ENCODE measurements at regions not wholly inside any gene's neighbourhood (a gene's known extent, or its start where the extent isn't known, plus 50 kb on each side); places are given as distances from the start of the nearest gene placed in this dataset. TPM values are rescaled to one million over a fixed set of nuclear protein-coding genes. Genes with fewer than 3 reads are reported as not detected.
A peak's percentile ranks its signal among the peaks of the same experiment; 100 is the strongest.

DNA sequence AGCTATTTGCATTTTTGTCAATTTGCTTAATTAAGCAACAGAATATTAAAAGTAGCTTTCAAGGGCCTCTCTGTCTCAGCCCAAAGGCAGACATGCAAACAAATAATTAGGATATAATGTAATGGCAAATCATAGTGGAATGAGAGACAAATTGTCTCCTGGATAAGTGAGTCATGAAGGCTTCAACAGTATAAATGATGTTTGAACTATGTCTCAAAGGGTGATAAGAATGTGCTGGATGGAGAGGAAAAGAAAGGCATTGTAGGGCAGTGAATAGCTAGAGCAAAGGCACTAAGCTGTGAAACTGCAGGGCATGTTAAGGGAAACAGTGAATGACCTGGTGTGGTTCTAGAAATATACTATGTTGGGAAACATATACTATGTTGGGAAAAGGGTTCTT lies 53.5 kb upstream of the PPP1R12A start:
- DNase-seq, result peak; percentile 52
- H2AFZ ChIP-seq (ENCODE audit: low read depth, low read length), result no peak overlapping the region
- H4K91ac ChIP-seq (ENCODE audit: low read length), result no peak overlapping the region
- H3K27me3 ChIP-seq (ENCODE audit: control insufficient read depth in 1 of 2, insufficient read depth in 1 of 2, low read length in 2 of 2), result no peaks in the 10 kb centered on the region
- H3K18ac ChIP-seq (ENCODE audit: low read depth in 1 of 2, low read length in 2 of 2), result no peak overlapping the region
- no peak overlapping the region for H3K27ac ChIP-seq (ENCODE audit: low read length, poor library complexity, severe bottlenecking)
- no peak overlapping the region for H3K14ac ChIP-seq (ENCODE audit: low read length in 2 of 2)
- no peak overlapping the region for H3K9ac ChIP-seq (ENCODE audit: low read length)
- no peak overlapping the region for H3K4me3 ChIP-seq (ENCODE audit: insufficient read depth in 1 of 2, low read depth in 1 of 2, low read length in 2 of 2)
- H2BK5ac ChIP-seq (ENCODE audit: low read depth, low read length, poor library complexity, severe bottlenecking), result no peak overlapping the region
- H3K4me1 ChIP-seq (ENCODE audit: control insufficient read depth, insufficient read depth, low read depth, low read length), result no peaks in the 10 kb centered on the region
- H3K36me3 ChIP-seq (ENCODE audit: control insufficient read depth in 1 of 2, insufficient read depth in 2 of 2, low read depth in 1 of 2, low read length in 2 of 2), result no peaks in the 10 kb centered on the region
- no peak overlapping the region for H2BK12ac ChIP-seq (ENCODE audit: low read length in 2 of 2)
- no peaks in the 10 kb centered on the region for H3K9me3 ChIP-seq (ENCODE audit: control insufficient read depth, low read length)
- H2BK120ac ChIP-seq (ENCODE audit: low read depth, low read length), result no peak overlapping the region
- H2AK5ac ChIP-seq (ENCODE audit: low read length, severe bottlenecking), result no peak overlapping the region
- no peak overlapping the region for H3K23ac ChIP-seq (ENCODE audit: low read length in 2 of 2)
- no peak overlapping the region for H4K8ac ChIP-seq (ENCODE audit: low read length)
- no peak overlapping the region for H3K4ac ChIP-seq (ENCODE audit: low read depth in 1 of 2, low read length in 2 of 2)
- no peak overlapping the region for H3K4me2 ChIP-seq (ENCODE audit: low read length, poor library complexity, severe bottlenecking)
- no peaks in the 10 kb centered on the region for H3K79me1 ChIP-seq (replicated peaks; ENCODE audit: low read length, poor library complexity, severe bottlenecking)
- H2BK15ac ChIP-seq (ENCODE audit: low read depth, poor library complexity, severe bottlenecking), result no peak overlapping the region

GRCh38 chr12:79987731-79988130 lies 52.8 kb upstream of the PPP1R12A start:
- no peaks in the 10 kb centered on the region for H3K79me1 ChIP-seq (replicated peaks; ENCODE audit: low read length, poor library complexity, severe bottlenecking)
- H3K4me1 ChIP-seq (ENCODE audit: control insufficient read depth, insufficient read depth, low read depth, low read length), result no peaks in the 10 kb centered on the region
- H4K91ac ChIP-seq (ENCODE audit: low read length), result no peak overlapping the region
- WGBS, result 100% methylated on average over 1 of the region's 2 CpGs
- no peak overlapping the region for H2BK12ac ChIP-seq (ENCODE audit: low read length in 2 of 2)
- no peak overlapping the region for H3K4ac ChIP-seq (ENCODE audit: low read depth in 1 of 2, low read length in 2 of 2)
- no peak overlapping the region for H2AK5ac ChIP-seq (ENCODE audit: low read length, severe bottlenecking)
- H3K27me3 ChIP-seq (ENCODE audit: control insufficient read depth in 1 of 2, insufficient read depth in 1 of 2, low read length in 2 of 2), result no peaks in the 10 kb centered on the region
- no peak overlapping the region for H4K8ac ChIP-seq (ENCODE audit: low read length)
- H3K9ac ChIP-seq (ENCODE audit: low read length), result no peak overlapping the region
- H2AFZ ChIP-seq (ENCODE audit: low read depth, low read length), result no peak overlapping the region
- no peak overlapping the region for H3K23ac ChIP-seq (ENCODE audit: low read length in 2 of 2)
- peak overlapping the region in 1 of 2 experiments; percentile 8 for H3K4me3 ChIP-seq (ENCODE audit: insufficient read depth in 1 of 2, low read depth in 1 of 2, low read length in 2 of 2)
- H2BK5ac ChIP-seq (ENCODE audit: low read depth, low read length, poor library complexity, severe bottlenecking), result no peak overlapping the region
- H2BK15ac ChIP-seq (ENCODE audit: low read depth, poor library complexity, severe bottlenecking), result no peak overlapping the region
- H3K4me2 ChIP-seq (ENCODE audit: low read length, poor library complexity, severe bottlenecking), result no peak overlapping the region
- H3K9me3 ChIP-seq (ENCODE audit: control insufficient read depth, low read length), result no peaks in the 10 kb centered on the region
- no peaks in the 10 kb centered on the region for H3K36me3 ChIP-seq (ENCODE audit: control insufficient read depth in 1 of 2, insufficient read depth in 2 of 2, low read depth in 1 of 2, low read length in 2 of 2)
- DNase-seq, result no peak
- no peak overlapping the region for H3K27ac ChIP-seq (ENCODE audit: low read length, poor library complexity, severe bottlenecking)
- H2BK120ac ChIP-seq (ENCODE audit: low read depth, low read length), result no peak overlapping the region
- H3K14ac ChIP-seq (ENCODE audit: low read length in 2 of 2), result no peak overlapping the region
- no peak overlapping the region for H3K18ac ChIP-seq (ENCODE audit: low read depth in 1 of 2, low read length in 2 of 2)

Small RNA genes in the stretch of these regions (small RNA-seq; reads per million reads assigned to genes)
- gene SNRPGP20 (ENCODE audit: low read depth), result not detected

All from mesenchymal stem cell (in vitro differentiated cells and primary cell).